Hematopoietic multipotent progenitor cell treated with erythropoietin and hydrocortisone succinate and interleukin-3 and kit ligand, for 17 days (in vitro differentiated cells): ENCODE measurements at regions not wholly inside any gene's neighbourhood (a gene's known extent, or its start where the extent isn't known, plus 50 kb on each side); places are given as distances from the start of the nearest gene placed in this dataset.
"Not testable (repeated sequence)": the region's sequence is repeated elsewhere in the genome, so short reads cannot be mapped to it uniquely, and the experiment has no call there.

Experiments used
- DNase-seq: peaks from one replicate; pipeline ENCODE4 v3.0.0-alpha.2; 2015; ENCODE audit warnings: low spot score

DNA sequence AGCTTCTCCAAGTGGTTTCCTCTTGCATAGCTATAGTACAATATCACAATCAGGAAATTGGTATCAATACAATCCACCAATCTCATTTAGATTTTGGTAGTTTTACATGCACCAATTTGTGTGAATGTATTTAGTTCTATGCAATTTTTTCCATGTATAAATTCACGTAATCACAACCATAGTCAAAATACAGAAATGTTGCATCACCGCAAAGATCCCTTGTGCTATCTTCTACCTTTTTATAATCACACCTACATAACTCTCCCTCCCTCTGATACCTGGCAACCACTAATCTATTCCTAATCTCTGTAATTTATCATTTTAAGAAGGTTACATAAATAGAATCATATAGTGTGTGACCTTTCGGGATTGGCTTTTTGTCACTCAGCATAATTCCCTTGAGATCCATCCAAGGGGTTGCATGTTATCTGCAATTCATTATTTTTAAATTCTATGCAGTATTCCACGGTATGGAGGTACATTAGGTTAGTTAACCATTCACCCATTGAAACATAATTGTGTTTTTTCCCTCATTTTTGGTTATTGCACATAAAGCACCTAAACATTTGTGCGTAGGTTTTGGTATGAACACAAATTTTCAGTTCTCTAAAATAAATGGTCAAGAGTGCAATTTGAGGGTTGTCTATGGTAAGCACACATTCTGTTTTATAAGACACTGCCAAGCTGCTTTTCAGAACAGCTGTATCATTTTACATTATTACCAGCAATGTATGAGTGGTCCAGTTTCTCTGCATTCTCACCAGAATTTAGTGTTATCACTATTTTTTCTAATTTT lies 95.1 kb upstream of the SLC22A23 start:
- DNase-seq: no peak

DNA sequence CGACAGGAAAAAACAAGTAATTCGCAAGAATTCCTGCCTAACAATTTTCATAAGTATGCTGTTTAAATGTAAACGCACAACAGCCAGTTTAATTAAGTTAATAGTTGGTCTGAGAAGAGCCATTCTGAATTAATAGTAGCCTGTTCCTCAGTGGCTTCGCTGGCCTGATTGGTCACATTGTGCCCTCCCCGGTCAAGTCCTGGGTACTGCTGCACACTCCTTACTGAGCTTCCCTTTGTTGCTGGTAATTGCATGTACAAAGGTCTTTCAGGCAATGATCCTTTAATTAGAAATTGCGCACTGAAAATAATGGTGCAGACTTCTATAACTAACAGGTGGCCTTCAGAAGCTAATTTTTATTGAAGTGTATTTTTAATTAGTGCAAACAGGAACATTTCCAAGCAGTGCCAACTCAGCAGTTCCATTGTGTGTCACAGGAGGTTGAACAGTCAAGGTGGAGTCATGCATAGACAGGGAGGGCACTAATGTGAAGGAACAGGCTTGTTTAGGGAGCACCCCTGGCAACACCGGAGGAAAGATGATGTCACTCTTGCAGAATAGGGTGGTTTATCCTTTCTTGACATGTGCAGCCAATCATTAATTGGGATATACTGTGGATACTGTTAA lies 92.6 kb upstream of the SLC22A23 start:
- no peak for DNase-seq

DNA sequence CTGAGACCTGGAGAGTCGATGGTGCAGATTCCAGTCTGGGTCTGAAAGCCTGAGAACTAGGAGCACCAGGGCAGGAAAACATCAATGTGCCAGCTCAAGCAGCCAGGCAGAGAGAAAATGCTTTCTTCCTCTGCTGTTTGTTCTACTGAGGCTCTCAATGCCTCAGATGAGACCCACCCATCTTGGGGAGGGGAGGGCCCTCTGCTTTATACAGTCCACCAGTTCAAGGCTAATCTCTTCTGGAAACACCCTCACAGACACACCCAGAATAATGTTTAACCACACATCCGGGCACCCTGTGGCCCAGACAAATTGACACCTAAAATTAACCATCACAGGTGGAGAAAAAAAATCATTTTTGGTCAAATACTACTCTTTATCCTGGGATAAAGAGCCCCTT lies 89.3 kb upstream of the SLC22A23 start:
- no peak for DNase-seq

DNA sequence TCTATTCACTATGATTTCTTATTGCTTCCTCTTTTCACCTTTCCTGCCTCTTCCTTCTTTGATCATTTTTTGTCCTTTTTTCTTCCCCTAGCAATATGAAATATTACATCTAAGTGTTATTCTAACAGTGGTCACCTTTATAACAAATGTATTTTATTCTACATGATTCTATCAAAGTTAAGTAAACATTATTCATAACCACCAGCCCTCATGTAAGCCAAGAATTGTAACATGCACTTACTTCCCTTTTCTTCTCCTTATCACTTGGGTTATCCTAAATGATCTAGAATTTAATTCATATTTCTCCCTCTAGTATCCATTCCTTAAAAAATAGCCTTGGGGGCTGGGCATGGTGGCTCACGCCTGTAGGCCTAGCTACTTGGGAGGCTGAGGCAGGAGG lies 88.3 kb upstream of the SLC22A23 start:
- no peak for DNase-seq

DNA sequence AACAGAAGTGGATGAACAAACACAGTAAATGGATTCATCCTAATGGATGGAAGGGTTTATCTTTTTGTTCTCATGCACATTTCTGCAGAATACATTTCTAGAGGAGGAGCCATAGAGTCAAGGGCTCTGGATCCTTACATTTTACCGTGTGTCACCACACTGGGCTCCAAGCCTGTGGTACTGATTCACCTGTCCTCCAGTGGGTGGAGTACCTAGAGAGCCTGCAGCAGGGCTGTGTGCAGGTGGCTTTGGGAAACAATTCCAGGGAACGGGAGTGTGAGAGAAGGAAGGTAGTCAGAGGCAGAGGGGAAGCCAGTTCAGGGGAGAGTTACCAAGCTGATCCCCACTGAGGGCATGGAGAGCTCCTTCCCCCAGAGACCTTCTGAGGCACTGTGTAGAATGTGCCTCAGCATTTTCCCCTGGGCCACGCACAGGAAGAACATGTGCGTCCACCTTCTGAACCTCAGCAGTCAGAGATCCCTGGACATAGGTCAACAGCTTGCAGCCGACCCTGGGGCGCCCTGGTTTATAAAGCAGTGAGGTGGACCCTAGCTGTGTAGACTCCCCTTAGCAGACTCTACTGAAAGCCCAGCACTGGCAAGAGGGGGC lies 85.3 kb upstream of the SLC22A23 start:
- no peak for DNase-seq

DNA sequence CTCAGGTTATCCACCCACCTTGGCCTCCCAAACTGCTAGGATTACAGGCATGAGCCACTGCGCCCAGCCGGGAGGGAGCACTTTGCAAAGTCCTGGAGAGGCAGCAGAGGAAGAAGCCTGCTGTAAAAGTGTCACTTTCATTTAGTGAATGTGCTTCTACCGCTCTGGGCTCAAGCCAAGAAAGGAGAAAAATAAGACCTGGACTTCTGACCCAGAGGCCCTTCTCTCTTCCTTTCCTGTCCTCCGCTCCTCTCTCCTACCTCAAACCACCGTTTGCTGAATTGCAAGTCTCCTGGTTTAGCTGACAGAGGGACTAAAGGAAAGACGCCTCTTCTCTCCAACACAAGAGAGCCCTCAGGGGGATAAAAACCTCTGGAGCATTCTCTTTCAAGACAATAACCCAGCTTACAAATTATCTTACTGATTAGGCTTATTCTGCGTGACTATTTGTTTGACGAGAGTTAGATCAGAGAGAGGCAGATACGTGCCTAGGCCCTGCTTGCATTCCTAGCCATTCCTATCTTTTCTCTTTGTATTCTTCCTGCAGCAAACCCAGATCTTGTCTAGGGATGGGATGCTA lies 84.2 kb upstream of the SLC22A23 start:
- no peak for DNase-seq

DNA sequence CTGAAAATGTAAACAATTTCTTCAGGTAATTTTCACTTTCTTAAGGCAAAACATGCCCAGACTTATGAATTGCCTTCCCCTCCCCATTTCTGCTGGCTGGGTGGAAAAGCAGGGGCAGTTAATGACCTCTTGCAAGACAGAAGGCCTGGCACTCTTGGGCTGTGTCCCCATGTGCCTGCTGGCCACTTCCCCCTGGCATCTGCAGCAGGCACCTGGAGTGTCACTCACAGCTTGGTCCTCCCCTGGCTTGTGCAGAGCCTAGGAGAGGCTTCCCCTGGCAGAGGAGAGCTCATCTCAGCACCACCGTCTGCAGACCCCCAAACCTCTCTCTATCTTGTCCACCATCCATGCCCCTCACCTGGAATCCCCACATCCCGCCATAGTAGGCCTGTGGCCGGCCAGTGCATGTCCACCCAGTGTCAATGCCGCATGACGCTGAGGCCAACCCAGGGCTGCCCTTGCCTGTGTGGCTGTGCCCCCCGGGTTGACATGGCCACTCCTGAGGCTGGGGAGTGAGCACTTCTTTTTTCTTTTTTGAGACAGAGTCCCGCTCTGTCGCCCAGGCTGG lies 83.5 kb upstream of the SLC22A23 start:
- no peak for DNase-seq

DNA sequence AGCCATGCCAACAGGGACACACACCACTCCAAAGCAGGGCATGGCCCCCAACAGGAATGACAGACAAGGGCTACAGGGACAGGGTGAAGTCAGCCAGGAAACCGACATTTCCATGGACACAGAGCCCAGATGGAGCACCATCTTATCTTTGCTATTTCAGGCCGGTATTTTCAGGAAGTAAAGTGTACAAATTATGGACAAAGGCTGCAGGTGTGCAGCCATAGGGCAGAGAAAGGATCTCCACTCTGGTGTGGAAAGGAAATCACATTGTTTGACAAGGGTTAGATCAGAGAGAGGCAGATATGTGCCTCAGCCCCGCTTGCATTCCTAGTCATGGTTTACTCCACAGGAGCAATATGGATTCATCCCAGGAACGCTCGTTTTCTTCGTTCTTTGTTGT lies 81.7 kb upstream of the SLC22A23 start:
- no peak for DNase-seq

DNA sequence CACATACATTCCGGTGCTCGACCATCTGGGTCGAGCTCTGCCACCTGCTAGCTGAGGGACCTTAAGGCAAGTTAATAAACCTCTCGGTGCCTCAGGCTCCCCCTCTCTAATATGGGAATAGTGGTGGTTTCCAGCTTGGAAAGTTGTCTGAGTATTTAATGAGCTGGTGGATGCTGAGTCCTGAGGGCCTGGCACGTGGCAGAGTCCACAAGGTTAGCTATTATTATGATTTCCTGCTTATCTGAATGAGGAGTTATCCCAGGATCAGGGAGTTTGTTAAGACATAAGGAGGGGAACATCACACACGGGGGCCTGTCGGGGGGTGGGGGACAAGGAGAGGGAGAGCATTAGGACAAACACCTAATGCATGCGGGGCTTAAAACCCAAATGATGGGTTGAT lies 80.1 kb upstream of the SLC22A23 start:
- no peak for DNase-seq

DNA sequence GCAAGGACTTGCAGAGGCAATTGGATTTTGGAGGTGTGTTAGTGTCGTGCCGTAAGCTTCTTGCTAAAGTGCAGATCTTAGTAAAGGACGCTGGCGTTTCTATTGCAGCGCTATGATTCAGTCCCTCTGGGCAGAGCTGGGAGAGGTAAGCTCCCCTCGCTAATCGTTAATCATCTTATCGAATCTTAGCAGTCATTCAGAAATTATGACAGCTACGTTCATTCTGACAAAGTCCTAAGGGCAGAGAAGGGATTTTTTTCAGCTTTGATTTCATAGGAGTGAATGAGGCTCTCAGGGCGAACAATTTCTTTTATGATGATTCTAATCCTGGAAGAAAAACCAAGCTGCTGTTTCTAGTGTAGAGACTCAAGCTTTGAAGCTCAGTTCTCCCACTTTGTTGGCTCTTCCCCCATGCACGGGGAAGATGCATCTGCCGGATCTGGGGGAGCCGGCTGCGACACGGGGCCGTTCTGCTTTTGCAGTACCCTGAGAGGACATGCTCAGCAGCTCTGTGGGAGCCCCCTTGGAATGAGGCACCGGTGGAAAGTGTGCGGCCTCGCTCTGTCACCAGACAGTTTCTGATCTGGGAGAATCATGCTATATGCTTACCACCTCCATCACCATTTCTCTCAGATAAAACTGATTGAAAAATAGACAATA lies 79.1 kb upstream of the SLC22A23 start:
- no peak for DNase-seq

DNA sequence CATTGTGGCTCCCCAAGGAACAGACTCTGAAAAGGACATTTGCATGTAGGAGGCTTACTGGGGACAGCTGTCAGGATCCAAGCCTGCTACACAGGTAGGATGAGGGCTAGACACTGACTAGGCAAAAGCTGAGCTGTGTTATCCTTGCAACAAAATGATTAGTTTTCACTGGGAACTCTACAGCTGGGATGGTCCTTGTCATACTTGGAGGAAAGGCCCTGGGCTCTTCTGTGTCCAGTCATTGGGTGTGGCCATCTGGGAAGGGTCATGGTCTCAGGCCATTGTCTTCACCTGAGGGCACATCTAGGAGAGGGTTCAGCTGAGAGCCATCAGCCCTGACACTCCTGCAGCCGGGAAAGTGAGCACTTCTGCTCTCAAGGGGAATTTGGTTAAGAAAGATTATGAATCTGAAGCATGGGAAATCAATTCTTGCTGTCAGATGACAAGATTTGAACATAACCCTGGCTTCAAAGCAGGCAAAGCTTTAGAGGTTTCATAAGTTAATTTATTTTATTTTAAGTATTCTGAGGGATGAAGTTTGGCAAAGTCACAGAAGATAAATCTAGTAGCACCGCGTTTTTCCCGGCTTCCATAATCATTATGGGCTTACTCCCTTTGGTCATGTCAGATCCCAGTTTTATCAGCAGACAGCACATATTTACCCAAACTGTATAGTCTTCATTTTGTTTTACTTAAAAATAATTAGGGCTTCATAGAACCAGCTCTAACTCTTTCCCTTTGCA lies 78.4 kb upstream of the SLC22A23 start:
- no peak for DNase-seq

DNA sequence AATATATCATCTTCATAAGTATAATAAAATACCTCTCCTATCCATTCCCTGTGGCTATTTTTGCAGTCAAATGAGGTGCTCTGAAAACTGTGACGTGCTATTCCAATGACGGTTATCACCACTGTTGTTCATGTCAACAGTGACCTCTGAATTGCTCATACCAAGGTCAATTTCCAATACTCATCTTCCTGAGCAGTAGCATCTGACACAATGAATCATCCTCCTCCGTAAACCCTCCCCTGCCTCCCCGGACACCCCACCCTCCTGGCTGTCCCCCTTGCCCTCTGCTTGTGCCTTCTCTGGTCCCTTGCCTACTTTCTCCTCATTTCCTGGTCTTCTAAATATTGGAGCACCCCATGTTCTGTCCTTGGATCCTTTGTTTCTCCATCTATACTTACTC lies 77.7 kb upstream of the SLC22A23 start:
- DNase-seq: no peak

DNA sequence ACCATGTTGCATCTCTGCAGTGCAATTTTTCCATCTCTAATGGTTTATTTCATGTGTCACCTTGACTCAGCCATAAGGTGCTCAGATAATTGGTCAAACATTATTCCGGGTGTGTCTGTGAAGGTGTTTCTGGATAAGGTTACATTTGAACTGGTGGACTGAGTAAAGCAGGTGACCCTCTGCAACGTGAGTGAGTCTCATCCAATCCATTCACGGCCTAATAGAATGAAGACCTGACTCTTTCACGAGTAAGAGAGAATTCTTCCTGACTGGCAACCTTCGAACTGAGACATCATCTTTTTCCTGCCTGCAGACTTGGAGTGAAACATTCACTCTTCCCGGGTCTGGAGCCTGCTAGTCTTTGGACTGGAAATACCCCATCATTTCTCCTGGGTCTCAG lies 77.1 kb upstream of the SLC22A23 start:
- DNase-seq: no peak

DNA sequence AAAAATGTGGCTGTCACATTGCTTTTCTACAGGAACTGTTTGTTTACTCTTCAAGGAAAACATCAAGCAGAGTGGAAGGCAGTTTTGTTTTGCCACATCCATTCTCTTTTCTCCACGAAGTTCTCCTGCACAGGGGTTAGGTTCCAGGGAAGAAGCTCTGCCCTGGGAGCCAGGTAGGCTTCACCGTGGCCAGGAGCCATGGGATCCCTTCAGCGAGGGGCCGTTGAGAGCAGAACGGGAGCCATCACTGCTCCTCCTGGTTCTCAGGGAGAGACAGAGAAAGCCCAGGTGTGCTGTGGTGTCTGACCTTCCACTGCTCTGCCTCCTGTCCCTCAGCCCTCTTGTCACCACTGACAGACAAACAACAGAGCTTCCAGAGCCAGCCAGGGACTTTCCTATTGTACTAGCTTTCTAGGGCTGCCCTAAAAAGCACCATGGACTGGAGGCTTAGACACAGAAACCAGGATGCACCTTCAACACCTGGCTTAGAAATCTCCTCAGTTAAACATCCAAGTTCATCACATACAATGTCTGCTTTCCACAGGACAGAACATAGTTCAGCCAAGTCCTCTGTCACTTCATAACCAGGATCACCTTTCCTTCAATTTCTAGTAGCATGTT lies 75.6 kb upstream of the SLC22A23 start:
- no peak for DNase-seq

DNA sequence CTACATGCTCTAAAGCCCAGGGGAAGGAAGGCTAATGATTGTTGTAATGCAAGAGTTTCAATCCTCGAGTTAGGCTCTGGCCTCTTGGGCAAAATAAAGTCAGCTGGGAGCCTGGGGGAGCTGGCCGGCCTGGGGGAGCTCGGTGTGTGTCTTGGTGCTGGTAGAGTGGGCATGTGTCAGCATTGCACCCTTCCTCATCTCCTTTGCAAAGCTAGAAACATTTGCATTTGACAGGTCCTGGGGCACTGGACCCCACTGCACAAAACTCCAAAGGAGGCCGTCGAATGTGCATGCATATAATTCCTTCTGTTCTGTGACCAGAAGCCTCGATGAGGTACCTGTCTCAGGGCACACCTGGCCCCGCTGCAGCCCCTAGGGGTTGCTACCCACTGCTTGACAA lies 74.6 kb upstream of the SLC22A23 start:
- DNase-seq: no peak

DNA sequence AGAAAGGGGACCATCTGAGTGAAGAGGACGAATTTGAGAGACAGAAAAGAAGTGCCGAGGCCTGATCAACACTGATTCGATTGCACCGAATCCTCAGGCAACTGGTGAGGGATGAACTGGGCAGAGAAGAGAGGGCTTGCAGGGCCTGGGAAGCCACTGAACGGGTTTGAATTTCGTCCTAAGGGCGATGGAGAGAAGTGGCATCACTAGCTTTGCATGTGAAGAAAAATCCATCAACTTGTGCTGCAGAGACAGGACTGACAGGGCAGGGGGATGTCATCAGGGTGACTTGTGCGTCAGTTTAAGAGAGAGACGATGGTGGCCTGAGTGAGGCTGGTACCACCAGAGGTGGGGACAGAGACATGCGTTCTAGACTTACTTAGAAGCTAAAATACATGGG lies 73.7 kb upstream of the SLC22A23 start:
- no peak for DNase-seq

DNA sequence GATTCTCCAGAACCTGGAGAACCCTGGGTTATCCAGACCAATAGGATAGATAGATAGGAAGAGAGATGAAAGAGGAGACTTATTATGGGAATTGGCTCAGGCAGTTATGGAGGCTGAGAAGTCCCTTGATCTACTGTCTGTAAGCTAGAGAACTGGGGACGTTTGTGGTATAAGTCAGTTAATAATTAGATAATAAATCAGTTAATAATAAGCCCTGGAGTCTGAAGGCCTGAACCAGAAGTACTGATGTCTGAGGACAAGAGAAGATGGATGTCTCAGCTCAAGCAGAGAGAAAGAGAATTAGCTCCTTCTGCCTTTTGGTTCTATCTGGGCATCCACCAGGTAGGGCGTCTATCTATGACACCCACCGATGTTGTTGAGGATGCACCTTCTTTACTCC lies 72.9 kb upstream of the SLC22A23 start:
- DNase-seq: no peak

DNA sequence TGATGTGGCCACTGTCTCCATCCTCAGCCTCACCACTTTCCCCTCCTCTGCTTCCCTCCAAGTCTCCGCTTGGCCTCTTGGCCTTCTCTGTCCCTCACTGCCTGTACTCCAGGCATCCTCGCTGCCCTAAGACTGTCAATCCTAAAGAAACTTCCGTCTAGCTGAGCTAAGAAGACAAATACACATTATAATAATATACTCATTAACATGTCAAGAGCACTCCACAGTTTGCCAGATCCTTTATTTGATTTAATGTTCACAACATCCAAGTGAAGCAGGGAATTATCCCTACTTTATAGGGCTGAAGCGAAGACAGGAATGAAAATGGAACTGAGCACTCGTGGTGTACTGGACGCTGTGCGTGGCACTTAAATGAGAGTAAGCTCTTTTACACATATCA lies 72.4 kb upstream of the SLC22A23 start:
- DNase-seq: no peak

DNA sequence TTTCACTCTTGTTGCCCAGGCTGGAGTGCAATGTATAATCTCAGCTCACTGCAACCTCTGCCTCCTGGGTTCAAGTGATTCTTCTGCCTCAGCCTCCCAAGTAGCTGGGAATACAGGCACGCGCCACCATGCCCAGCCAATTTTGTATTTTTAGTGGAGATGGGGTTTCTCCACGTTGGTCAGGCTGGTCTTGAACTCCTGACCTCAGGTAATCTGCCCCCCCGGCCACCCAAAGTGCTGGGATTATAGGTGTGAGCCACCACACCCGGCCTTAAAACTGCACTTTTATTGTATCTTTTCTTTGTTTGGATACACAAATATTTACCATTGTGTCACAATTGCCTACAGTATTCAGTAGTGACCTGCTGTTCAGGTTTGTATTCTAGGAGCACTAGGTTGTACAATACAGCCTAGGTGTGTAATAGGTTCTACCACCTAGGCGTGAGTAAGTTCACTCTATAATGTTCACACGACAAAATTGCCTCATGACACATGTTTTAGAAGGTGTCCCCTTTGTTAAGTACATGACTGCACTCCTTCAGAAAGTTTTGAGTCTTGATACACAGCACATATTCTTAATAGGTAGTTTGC lies 71.3 kb upstream of the SLC22A23 start:
- DNase-seq: not testable (repeated sequence)

DNA sequence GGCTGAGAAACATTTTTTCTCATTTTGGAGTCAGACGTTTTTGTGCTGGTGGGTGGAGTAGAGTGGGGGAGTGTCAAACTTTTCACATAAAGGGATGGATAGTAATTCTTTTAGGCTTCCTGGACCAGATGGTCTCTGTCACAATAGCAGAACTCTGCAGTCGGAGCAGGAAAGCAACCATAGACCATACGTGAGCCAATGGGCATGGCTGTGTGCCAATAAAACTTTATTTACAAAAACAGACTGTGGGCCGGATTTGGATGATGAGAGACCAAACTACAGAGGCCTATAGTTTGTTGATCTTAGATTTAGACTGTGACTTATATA lies 70.8 kb upstream of the SLC22A23 start:
- DNase-seq: no peak
